ENCODE measurements at regions not wholly inside any gene's neighbourhood (a gene's known extent, or its start where the extent isn't known, plus 50 kb on each side); places are given as distances from the start of the nearest gene placed in this dataset.

GRCh38 chr4:136754810-136755530 is 777.3 kb downstream of the PCDH18 start:
- H3K36me3 ChIP-seq (ENCODE audit: low read length), result no peaks in the 10 kb centered on the region
- no peaks in the 10 kb centered on the region for H4K20me1 ChIP-seq (ENCODE audit: low read depth, low read length)
- H3K27me3 ChIP-seq (ENCODE audit: low read length), result no peaks in the 10 kb centered on the region
- H3K79me2 ChIP-seq (ENCODE audit: insufficient read depth, low read length), result no peaks in the 10 kb centered on the region
- no peak overlapping the region for H3K4me2 ChIP-seq (ENCODE audit: low read depth, low read length, poor library complexity, severe bottlenecking)
- H3K9me3 ChIP-seq (ENCODE audit: insufficient read depth, low read length), result no peaks in the 10 kb centered on the region
- H3K9me2 ChIP-seq (replicated peaks; ENCODE audit: insufficient read depth, low read length), result no peaks in the 10 kb centered on the region
- H3F3A ChIP-seq (ENCODE audit: insufficient read depth), result no peaks in the 10 kb centered on the region
- no peak overlapping the region for H3K27ac ChIP-seq (ENCODE audit: low read depth, low read length)
- TF ChIP-seq CTCF (IDR thresholded peaks at IDR 0.05; ENCODE audit: insufficient read depth, low read length, poor library complexity, severe bottlenecking) (no peak), EZH2phosphoT487 (conservative IDR thresholded peaks at IDR 0.05; ENCODE audit: low read length) (no peak)
- no peak overlapping the region for H3K9ac ChIP-seq (ENCODE audit: low read length)
- no peak overlapping the region for H2AFZ ChIP-seq (ENCODE audit: low read depth, low read length, severe bottlenecking)
- no peak overlapping the region for H3K4me3 ChIP-seq (ENCODE audit: insufficient read depth, low read length, poor library complexity, severe bottlenecking)

GRCh38 chr4:136751556-136751955 is 780.7 kb downstream of the PCDH18 start:
- no peaks in the 10 kb centered on the region for H3K9me2 ChIP-seq (replicated peaks; ENCODE audit: insufficient read depth, low read length)
- H3K4me3 ChIP-seq (ENCODE audit: insufficient read depth, low read length, poor library complexity, severe bottlenecking), result no peak overlapping the region
- H4K20me1 ChIP-seq (ENCODE audit: low read depth, low read length), result no peaks in the 10 kb centered on the region
- H3K79me2 ChIP-seq (ENCODE audit: insufficient read depth, low read length), result no peaks in the 10 kb centered on the region
- H3K9me3 ChIP-seq (ENCODE audit: insufficient read depth, low read length), result no peaks in the 10 kb centered on the region
- H3K9ac ChIP-seq (ENCODE audit: low read length), result no peak overlapping the region
- no peaks in the 10 kb centered on the region for H3K36me3 ChIP-seq (ENCODE audit: low read length)
- no peak for TF ChIP-seq CTCF (IDR thresholded peaks at IDR 0.05; ENCODE audit: insufficient read depth, low read length, poor library complexity, severe bottlenecking)
- TF ChIP-seq EZH2phosphoT487 (conservative IDR thresholded peaks at IDR 0.05; ENCODE audit: low read length), result no peak
- H2AFZ ChIP-seq (ENCODE audit: low read depth, low read length, severe bottlenecking), result no peak overlapping the region
- no peak overlapping the region for H3K4me2 ChIP-seq (ENCODE audit: low read depth, low read length, poor library complexity, severe bottlenecking)
- H3K27ac ChIP-seq (ENCODE audit: low read depth, low read length), result no peak overlapping the region
- H3F3A ChIP-seq (ENCODE audit: insufficient read depth), result no peaks in the 10 kb centered on the region
- no peaks in the 10 kb centered on the region for H3K27me3 ChIP-seq (ENCODE audit: low read length)

- H2AFZ ChIP-seq (ENCODE audit: low read depth, low read length, severe bottlenecking), result peak overlapping the region; percentile 41
- no peaks in the 10 kb centered on the region for H3K36me3 ChIP-seq (ENCODE audit: low read length)
- H3K27me3 ChIP-seq (ENCODE audit: low read length), result no peaks in the 10 kb centered on the region
- no peaks in the 10 kb centered on the region for H3K79me2 ChIP-seq (ENCODE audit: insufficient read depth, low read length)
- no peak overlapping the region for H3K9ac ChIP-seq (ENCODE audit: low read length)
- no peaks in the 10 kb centered on the region for H3F3A ChIP-seq (ENCODE audit: insufficient read depth)
- no peak overlapping the region for H3K27ac ChIP-seq (ENCODE audit: low read depth, low read length)
- no peaks in the 10 kb centered on the region for H3K9me3 ChIP-seq (ENCODE audit: insufficient read depth, low read length)
- no peak overlapping the region for H3K4me3 ChIP-seq (ENCODE audit: insufficient read depth, low read length, poor library complexity, severe bottlenecking)
- no peaks in the 10 kb centered on the region for H4K20me1 ChIP-seq (ENCODE audit: low read depth, low read length)
- TF ChIP-seq EZH2phosphoT487 (conservative IDR thresholded peaks at IDR 0.05; ENCODE audit: low read length) (no peak), CTCF (IDR thresholded peaks at IDR 0.05; ENCODE audit: insufficient read depth, low read length, poor library complexity, severe bottlenecking) (no peak)
- H3K9me2 ChIP-seq (replicated peaks; ENCODE audit: insufficient read depth, low read length), result no peaks in the 10 kb centered on the region
- no peak overlapping the region for H3K4me2 ChIP-seq (ENCODE audit: low read depth, low read length, poor library complexity, severe bottlenecking)
Measured at GRCh38 chr4:136750897-136751296, 781.4 kb downstream of the PCDH18 start.

Measured in SU-DHL-6 (cell line).